ENCODE measurements at regions not wholly inside any gene's neighbourhood (a gene's known extent, or its start where the extent isn't known, plus 50 kb on each side); places are given as distances from the start of the nearest gene placed in this dataset.

DNA sequence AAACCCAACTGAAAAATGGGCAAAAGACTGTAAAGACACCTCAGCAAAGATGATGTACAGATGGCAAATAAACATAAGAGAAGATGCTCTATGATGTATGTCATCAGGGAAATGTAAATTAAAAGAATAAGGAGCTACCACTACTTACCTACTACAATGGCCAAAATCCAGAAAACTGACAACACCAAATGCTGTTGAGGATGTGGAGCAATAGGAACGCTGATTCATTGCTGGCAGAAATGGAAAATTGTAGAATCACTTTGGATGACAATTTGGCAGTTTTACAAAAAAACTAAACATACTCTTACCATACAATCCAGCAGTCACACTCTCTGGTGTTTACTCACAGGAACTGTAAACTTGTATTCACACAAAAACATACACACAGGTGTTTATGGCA lies 222.3 kb upstream of the LDB2 start:
- TF ChIP-seq GATA2 (IDR thresholded peaks at IDR 0.05; ENCODE audit: low read depth, low read length) (no peak), GATA3 (IDR thresholded peaks at IDR 0.05; ENCODE audit: low read depth, low read length) (no peak)
